Hepatocyte (in vitro differentiated cells): ENCODE measurements at regions not wholly inside any gene's neighbourhood (a gene's known extent, or its start where the extent isn't known, plus 50 kb on each side); places are given as distances from the start of the nearest gene placed in this dataset.

Experiments
- CTCF ChIP-seq: fragments of 200-600 bp; sonication (generic); IDR thresholded peaks from 2 replicates; pipeline ENCODE4 v1.5.1; 2016; ENCODE audit warnings: antibody characterized with exemption, mild to moderate bottlenecking; ENCODE audit not compliant: poor library complexity
- EZH2 ChIP-seq: fragments of 200-600 bp; sonication (generic); IDR thresholded peaks from 2 replicates; pipeline ENCODE4 v1.6.1; 2016; ENCODE audit warnings: antibody characterized with exemption, mild to moderate bottlenecking, borderline replicate concordance
- EZH2phosphoT487 ChIP-seq: fragments of 200-600 bp; sonication (generic); IDR thresholded peaks from one replicate; pipeline ENCODE4 v1.6.1; 2018; ENCODE audit warnings: antibody characterized with exemption, mild to moderate bottlenecking, low read depth, moderate library complexity; ENCODE audit not compliant: unreplicated experiment, severe bottlenecking

GRCh38 chr10:58980826-58981415 is 195.5 kb upstream of the PHYHIPL start:
- TF ChIP-seq CTCF: no peak
- TF ChIP-seq EZH2: no peak
- no peak for TF ChIP-seq EZH2phosphoT487
